Endothelial cell (in vitro differentiated cells): ENCODE measurements at regions not wholly inside any gene's neighbourhood (a gene's known extent, or its start where the extent isn't known, plus 50 kb on each side); places are given as distances from the start of the nearest gene placed in this dataset.

ENCODE experiments used
- DNase-seq: peaks from one replicate; pipeline ENCODE4 v3.0.0; 2021; ENCODE audit warnings: low spot score
- H3K27ac Mint-ChIP-seq: one replicate; pipeline ENCODE4 v1.8.0; 2021; ENCODE audit warnings: mixed read lengths, inconsistent platforms; ENCODE audit not compliant: unreplicated experiment
- H3K27me3 Mint-ChIP-seq: one replicate; pipeline ENCODE4 v1.8.0; 2021; ENCODE audit warnings: mild to moderate bottlenecking, moderate library complexity, mixed read lengths, inconsistent platforms; ENCODE audit not compliant: unreplicated experiment
- H3K36me3 Mint-ChIP-seq: one replicate; pipeline ENCODE4 v1.8.0; 2021; ENCODE audit warnings: mild to moderate bottlenecking, low read depth, mixed read lengths, inconsistent platforms; ENCODE audit not compliant: unreplicated experiment
- H3K4me1 Mint-ChIP-seq: one replicate; pipeline ENCODE4 v1.8.0; 2021; ENCODE audit warnings: mild to moderate bottlenecking, mixed read lengths, inconsistent platforms; ENCODE audit not compliant: unreplicated experiment
- H3K4me3 Mint-ChIP-seq: one replicate; pipeline ENCODE4 v1.8.0; 2021; ENCODE audit warnings: mild to moderate bottlenecking, mixed read lengths, inconsistent platforms; ENCODE audit not compliant: unreplicated experiment
- H3K9me3 Mint-ChIP-seq: one replicate; pipeline ENCODE4 v1.8.0; 2021; ENCODE audit warnings: mixed read lengths, inconsistent platforms; ENCODE audit not compliant: unreplicated experiment
- CTCF ChIP-seq: fragments of 200-600 bp; sonication (generic); IDR thresholded peaks from one replicate; pipeline ENCODE4 v1.5.0; 2021; ENCODE audit warnings: antibody characterized with exemption; ENCODE audit not compliant: unreplicated experiment

DNA sequence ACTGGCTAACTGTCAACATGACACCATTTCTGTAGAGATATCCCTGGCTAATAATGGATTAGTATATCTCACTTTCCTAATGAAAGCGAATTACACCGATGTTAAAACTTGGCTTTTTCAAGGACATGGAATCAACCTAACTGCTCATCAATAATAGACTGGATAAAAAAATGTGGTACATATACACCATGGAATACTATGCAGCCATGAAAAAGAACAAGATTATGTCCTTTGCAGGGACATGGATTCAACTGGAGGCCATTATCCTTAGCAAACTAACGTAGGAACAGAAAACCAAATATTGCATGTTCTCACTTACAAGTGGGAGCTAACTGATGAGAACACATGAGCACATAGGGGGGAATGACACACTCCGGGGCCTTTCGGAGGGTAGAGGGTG lies 62.6 kb downstream of the ZIC1 start:
- TF ChIP-seq CTCF: no peak
- Mint-ChIP-seq H3K4me1 (no peaks in the 10 kb centered on the region), H3K27me3 (no peaks in the 10 kb centered on the region), H3K9me3 (no peaks in the 10 kb centered on the region), H3K36me3 (no peaks in the 10 kb centered on the region), H3K27ac (no peak overlapping the region), H3K4me3 (no peak overlapping the region)
- DNase-seq: no peak

DNA sequence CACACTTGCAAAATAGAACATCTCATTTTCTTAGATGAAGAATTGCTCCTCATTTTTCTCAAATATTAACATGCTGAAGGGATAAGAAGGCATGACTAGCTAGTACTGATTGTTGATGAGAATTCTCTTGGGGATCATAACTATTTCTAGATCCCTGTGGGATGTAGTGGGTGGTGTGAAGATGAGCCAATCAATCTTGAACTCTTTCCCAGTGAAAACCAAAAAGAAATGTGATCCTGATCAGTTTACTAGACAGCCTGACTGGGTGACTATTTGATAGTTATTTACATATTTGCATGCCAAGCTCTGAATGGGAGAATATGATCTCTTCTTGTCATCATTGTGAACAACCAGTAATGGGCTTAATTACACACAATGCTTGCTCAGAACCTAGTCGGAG lies 63.7 kb downstream of the ZIC1 start:
- H3K27ac Mint-ChIP-seq: no peak overlapping the region
- H3K4me1 Mint-ChIP-seq: no peaks in the 10 kb centered on the region
- no peaks in the 10 kb centered on the region for H3K9me3 Mint-ChIP-seq
- no peak for TF ChIP-seq CTCF
- no peaks in the 10 kb centered on the region for H3K27me3 Mint-ChIP-seq
- no peaks in the 10 kb centered on the region for H3K36me3 Mint-ChIP-seq
- no peak overlapping the region for H3K4me3 Mint-ChIP-seq
- no peak for DNase-seq

GRCh38 chr3:147483145-147483544 lies 74.0 kb downstream of the ZIC1 start:
- H3K27me3 Mint-ChIP-seq: no peaks in the 10 kb centered on the region
- H3K36me3 Mint-ChIP-seq: no peaks in the 10 kb centered on the region
- H3K27ac Mint-ChIP-seq: no peak overlapping the region
- TF ChIP-seq CTCF: no peak
- H3K4me3 Mint-ChIP-seq: no peak overlapping the region
- no peaks in the 10 kb centered on the region for H3K4me1 Mint-ChIP-seq
- DNase-seq: no peak
- H3K9me3 Mint-ChIP-seq: no peaks in the 10 kb centered on the region

GRCh38 chr3:147483578-147483977 lies 74.4 kb downstream of the ZIC1 start:
- no peaks in the 10 kb centered on the region for H3K9me3 Mint-ChIP-seq
- H3K36me3 Mint-ChIP-seq: no peaks in the 10 kb centered on the region
- H3K27me3 Mint-ChIP-seq: no peaks in the 10 kb centered on the region
- no peak for DNase-seq
- TF ChIP-seq CTCF: no peak
- H3K27ac Mint-ChIP-seq: no peak overlapping the region
- no peaks in the 10 kb centered on the region for H3K4me1 Mint-ChIP-seq
- no peak overlapping the region for H3K4me3 Mint-ChIP-seq

DNA sequence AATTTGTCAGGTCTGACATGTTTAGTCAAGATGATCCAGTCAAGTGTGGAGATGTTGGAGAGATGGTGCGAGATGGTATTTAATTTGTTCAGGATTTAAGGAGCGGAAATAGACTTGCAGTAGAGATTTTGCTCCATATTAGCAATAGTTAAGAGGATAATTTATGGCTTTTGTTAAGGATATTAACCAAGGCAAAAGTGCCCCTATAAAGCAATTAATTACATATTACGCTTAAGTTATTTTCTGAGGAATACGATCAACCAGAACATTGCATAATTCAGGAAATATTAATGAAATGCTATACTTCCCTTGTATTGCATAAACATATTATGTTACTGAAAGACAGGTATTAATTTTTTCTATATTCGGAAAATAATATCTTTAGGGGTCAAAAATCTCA lies 83.9 kb downstream of the ZIC1 start:
- no peak for TF ChIP-seq CTCF
- no peaks in the 10 kb centered on the region for H3K4me1 Mint-ChIP-seq
- no peaks in the 10 kb centered on the region for H3K36me3 Mint-ChIP-seq
- H3K27me3 Mint-ChIP-seq: no peaks in the 10 kb centered on the region
- H3K4me3 Mint-ChIP-seq: no peak overlapping the region
- no peak for DNase-seq
- H3K9me3 Mint-ChIP-seq: no peaks in the 10 kb centered on the region
- no peak overlapping the region for H3K27ac Mint-ChIP-seq
